ENCODE measurements at regions not wholly inside any gene's neighbourhood (a gene's known extent, or its start where the extent isn't known, plus 50 kb on each side); places are given as distances from the start of the nearest gene placed in this dataset.

GRCh38 chr2:57278451-57278850 lies 768.2 kb upstream of the VRK2 start:
- no peak for TF ChIP-seq EZH2 (IDR thresholded peaks at IDR 0.05)
- TF ChIP-seq CTCF (IDR thresholded peaks at IDR 0.05): no peak
- TF ChIP-seq EZH2phosphoT487 (IDR thresholded peaks at IDR 0.05): no peak
